GM21360 (cell line): ENCODE measurements at regions not wholly inside any gene's neighbourhood (a gene's known extent, or its start where the extent isn't known, plus 50 kb on each side); places are given as distances from the start of the nearest gene placed in this dataset.

ENCODE experiments used
- ATAC-seq: cut with Tn5 transposase; IDR thresholded peaks from one replicate; pipeline ENCODE4 v1.9.1; 2021; ENCODE audit warnings: mild to moderate bottlenecking, moderate library complexity; ENCODE audit not compliant: unreplicated experiment

DNA sequence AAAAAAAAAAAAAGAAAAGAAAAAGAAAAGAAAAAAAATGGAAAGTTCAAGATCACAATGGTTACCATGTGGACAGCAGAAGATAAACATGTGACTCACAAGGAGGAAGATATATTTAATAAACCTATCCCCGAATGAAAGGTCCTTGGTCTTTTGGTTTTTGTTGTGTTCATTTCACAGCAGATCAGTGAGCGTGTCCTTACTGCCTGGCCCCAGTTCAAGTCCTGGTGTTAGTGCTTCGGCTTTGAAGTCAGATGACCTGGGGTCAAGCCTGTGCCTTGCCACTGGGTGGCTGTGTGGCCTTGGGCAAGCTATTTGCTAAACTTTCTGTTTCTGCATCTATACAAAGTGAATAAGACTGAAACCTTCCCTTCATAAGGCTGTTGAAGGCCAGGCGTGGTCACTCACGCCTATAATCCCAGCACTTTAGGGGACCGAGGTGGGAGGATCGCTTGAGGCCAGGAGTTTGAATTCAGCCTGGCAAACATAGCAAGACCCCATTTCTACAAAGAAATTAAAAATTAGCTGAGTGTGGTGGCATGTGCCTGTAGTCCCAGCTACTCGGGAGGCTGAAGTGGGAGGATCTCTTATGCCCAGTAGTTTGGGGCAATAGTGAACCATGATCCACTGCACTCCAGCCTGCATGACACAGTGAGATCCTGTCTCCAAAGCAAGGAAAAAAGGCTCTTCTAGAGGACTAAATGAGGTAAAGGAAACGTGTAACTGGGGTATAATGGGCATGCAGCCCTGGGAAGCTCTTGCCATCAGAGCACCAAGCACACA, 94.5 kb upstream of the SPATA31D4 start:
- ATAC-seq, result no peak

DNA sequence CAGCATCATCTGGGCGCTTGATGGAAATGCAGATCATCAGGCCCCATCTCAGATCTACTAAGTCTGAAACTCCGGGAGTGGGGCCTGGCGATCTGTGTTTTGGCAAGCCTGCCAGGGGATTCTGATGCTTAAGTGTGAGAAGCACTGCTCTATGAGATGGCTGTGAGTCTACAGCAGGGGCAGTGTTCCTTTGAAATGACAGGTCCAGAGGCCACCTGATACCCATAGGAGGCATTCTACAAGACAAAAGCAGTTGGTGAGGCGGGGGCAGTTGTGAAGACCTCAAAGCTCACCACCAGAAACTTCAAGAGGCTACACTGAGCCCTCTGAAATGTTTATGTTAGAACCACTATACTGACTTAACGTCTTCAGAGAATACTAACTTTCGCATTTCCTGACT, 86.9 kb upstream of the SPATA31D4 start:
- no peak for ATAC-seq

DNA sequence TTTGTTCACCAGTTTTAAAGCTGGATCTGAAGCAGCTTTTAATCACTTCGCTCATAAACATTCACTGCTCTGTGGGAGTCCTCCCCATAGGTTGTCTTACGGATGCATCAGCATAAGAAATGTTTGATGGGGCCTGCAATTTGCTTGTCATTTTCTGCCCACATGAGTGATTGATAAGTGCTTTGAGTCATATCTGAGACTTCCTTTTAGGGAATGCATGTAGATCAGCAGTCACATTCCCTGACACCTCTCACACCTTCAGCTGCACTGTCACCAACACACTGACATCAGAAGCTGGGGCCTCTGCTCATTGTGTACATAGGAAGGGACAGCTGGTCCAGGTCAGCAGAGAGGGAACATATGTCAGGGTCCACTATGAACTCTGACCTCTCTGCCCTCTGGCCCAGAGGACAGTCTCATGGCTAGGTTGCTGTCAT, 84.1 kb upstream of the SPATA31D4 start:
- no peak for ATAC-seq

DNA sequence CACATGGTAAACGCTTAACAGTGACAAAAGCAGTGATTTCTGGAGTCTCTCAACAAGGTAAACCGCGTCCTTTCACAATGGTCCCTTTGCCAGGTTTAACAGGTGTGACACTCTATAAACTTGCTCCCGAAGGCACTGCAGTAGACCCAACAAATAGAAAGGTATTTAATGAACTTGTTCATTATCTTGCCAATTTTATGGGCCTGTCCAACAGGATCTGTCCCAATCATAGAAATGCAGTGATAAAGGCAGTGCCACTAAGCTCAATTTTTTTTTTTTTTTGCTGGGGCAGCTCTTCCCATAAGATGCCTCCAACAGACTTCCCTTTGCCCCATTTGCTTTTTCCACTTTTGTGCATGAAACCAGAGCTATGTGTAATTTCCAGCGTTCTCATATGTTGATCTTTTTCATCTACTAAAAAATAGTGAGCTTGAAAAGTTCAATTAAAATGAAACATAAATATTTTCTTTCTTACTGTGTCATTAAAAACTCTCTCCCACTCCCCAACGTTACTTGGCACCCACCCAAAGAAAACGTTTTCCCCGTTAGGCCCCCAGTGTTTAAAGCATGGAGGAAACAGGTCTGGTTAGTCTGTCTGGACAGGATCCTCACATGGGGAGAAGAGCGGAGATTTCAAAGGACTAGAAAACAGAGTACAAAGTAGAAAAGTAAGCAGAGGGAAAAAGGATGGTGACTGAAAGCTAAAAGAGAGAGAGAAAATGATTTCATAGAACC, 80.9 kb upstream of the SPATA31D4 start:
- no peak for ATAC-seq

DNA sequence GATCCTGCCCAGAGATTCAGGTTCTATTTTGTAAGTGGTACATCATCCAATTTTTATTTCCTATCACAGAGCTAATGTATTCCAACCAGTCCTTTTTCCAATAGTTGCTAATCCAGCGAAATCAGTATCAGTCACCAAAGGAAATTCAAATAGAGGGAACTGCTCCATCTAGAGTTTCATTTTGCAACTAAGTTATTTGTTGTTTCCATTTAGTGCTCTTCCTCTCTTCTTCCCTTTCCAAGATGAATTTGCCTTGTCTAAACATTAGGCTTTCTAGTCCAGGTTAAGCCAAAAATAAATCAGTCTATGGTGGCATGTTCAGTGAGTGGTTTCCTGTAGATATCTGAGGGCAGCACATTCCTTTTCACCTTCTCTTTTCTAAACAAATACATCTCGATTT, 79.8 kb upstream of the SPATA31D4 start:
- ATAC-seq, result no peak

DNA sequence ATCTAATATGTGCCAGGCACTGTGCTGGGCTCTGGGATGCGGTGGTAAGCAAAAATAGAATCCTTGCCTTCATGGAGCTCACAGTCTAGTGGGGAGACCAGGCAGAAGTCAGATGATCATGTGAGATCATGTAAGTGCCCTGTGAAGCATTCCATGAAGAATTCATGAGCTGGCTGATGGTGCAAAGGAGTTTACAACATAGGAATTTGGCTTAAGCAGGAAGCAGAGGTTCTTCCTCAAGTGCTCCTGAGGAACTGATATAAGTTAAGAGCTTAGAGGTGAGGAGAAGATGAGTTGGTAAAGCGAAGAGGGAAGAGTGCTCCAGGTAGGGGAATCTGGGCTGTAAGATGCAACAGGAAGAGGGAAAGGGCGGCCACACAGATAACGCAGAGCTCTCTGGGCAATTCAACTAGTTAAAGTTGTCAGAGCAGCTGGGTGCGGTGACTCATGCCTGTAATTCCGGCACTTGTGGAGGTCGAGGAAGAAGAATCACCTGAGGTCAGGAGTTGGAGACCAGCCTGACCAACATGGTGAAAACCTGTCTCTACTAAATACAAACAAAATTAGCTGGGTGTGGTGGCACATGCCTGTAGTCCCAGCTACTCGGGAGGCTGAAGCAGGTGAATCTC, 78.5 kb upstream of the SPATA31D4 start:
- ATAC-seq, result no peak

DNA sequence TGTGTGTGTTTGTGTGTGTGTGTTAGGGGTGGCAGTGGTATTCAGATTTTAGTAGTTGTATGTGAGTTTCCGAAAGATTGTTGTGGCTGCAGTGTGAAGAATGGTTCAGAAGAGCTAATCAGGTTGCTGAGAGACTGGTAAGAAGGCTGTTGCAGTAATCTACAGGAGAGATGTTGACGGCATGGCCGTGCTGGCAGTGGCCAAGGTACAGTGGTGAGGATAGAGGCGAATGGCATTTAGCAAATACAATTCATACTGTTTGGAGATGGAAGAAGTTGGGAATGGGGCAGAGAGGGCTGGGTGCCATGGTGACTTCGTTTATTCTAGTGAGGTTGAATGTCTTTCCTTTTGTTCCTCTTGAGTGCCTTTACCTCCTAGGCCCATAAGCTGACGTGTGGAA, 77.5 kb upstream of the SPATA31D4 start:
- no peak for ATAC-seq

DNA sequence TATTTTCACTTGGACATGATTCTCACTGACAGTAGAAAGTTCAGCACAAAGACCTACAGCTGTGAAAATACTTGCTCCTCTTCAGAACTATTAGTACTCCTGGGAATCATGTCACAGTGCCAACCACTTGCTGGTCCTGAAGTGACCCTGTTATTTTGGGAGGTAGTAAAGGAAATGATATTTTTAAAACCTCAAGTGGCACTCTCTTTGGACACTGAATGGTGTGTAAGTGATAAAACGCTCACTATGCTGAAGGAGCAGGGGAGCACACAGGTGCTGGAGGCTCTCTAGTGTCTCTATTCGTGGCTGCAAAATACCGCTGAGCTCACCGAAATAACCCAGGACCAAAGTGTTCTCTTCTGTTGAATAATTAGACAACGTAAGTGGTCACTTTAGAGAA, 76.9 kb upstream of the SPATA31D4 start:
- no peak for ATAC-seq

DNA sequence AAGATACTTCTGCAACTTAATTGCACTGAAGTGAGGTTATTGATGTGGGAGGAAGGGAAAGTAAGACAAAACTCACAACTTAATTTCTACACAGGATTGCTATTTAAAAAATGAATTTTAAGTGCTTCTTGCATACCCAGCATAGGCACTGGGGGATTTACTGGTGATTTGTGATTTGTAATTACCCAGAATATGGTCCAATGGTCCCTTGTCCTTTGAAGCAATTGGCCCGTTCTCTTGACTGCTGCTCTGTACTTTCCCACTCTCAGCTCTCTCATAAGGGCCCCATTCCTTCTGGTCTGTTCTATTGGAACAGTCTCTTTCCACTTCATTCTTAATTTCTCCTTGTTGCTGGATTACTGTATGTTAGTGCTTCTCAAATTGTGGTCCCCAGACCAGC, 75.4 kb upstream of the SPATA31D4 start:
- no peak for ATAC-seq

DNA sequence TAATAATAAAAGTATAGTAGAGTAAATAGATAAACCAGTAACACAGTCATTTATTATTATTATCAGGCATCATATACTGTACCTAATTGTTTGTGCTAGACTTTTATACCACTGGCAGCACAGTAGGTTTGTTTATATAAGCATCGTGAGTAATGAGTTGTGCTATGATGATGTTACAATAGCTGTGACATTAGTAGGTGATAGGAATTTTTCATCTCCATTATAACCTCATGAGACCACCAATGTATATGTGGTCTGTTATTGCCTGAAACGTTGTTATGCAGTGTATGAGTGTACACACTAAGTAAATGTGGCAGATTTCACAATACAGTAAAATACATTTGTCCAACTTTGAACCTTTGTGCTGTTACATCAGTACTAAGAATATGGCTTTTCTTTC, 72.7 kb upstream of the SPATA31D4 start:
- no peak for ATAC-seq

DNA sequence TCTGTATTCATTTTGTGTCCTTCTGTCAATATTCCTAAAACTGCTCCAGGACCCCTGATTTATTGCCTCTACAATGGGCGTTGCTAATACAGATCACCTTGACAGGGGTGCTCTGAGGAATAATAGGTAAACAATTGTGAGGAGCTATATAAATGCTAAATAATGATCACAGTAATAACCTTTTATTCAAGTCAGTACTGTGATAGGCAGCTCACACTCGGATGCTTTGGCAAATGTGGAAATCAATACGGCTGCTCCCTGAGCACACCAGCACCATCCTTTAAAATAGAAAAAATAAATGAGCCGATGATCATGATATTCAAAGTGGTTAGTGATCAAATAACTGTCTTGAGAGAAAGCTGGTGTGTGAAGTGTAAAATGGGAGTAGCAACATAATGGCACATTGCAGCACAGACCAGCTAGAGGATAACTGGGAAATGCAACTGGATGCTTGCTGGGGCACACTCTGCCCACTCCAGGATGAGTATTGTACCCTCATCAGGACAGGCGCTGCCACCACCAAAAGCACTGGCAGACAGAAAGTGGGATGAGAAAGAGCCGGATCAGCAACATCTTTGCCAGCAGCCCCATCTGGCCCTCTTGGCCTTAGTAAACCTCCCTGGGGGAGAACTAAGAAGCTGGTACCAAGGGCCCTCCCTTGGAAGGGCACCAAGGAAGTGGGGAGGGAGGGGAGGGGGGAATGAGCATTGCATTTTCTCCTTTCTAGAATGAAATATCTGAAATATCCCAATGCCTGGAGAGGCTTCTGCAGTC, 69.4 kb upstream of the SPATA31D4 start:
- no peak for ATAC-seq

DNA sequence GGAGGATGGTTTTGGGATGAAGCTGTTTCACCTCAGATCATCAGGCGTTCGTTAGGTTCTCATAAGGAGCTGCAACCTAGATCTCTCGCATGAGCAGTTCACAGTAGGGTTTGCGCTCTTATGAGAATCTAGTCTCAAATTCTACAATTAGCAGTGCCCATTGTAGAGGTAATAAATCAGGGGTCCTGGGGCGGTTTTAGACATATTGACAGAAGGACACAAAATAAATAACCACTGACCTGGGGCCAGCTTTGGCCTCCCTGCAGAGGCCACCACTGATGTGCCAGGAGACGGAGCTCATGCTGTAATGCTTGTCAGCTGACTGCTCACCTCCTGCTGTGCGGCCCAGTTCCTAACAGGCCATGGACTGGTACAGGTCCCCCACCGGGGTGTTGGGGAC, 67.6 kb upstream of the SPATA31D4 start:
- no peak for ATAC-seq

DNA sequence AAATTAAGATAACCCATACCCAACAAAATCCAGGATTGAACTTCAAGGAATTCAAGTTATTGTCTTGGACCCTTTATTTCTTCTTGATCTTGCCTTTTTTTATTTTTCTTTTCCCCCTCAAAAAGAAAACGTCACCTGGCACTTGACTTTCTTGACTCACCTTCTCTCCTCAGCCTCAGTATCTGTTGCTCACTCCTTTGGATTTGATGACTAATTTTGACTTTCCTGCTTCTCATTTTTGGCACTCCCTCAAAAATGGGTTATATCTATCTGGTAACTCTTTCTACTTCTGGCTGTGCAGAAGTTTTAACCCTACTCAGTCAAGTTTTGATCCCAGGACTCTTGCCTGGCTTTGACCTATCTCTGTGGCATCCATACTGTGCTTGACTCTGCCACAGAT, 66.6 kb upstream of the SPATA31D4 start:
- ATAC-seq, result no peak

DNA sequence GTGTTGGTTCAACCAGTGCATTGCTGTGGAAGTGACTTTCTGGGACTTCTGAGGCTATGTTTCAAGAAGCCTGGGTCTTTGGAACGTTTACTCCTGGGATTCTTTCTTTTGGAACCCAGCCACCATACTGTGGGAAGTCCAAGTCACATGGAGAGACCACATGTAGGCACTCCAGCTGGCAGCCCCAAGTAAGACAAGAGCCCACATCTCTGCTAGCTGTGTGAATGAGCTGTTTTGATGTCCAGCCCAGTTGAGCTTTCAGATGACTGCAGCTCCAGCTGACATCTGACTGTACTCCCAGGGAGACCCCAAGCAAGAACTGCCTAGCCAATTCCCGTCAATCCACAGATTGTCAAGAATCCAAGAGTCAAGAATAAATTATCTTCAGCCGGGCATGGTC, 60.1 kb upstream of the SPATA31D4 start:
- ATAC-seq, result no peak

DNA sequence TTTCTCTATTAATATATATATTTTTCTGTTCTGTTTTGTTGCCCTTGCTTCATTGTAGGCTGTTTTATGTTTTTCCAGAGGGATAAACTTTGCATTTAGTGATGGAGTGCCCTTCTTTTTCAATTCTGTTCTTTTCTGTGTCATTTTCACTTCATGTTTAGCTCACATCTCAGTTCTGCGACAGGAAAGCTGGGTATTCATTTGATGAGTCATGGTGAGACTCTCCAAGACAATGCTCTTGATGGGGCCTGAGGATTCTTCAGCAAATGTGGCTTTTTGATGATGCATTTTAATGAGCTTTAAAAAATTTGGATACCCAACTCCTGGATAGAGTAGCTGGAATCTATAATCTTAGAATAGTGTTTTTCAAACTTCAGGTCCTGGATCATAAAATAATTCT, 56.5 kb upstream of the SPATA31D4 start:
- no peak for ATAC-seq

DNA sequence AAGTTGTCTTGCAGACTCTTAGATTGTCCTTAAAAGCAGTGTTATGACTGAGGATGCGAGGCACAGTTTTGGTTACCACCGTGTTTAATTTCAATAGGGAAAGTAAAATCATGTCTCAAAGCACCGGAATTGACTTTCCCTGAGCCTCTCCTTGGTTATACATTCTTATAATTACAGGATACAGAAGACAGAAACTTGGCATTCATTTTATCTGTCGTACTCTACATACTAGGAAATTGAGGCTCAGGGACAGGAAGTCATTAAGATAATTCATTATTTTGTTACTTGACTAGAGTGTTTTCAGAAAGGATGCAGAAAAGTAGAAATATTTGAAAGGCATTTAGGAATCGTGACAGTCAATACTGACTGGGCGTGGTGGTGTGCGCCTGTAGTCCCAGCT, 54.0 kb upstream of the SPATA31D4 start:
- ATAC-seq, result no peak

DNA sequence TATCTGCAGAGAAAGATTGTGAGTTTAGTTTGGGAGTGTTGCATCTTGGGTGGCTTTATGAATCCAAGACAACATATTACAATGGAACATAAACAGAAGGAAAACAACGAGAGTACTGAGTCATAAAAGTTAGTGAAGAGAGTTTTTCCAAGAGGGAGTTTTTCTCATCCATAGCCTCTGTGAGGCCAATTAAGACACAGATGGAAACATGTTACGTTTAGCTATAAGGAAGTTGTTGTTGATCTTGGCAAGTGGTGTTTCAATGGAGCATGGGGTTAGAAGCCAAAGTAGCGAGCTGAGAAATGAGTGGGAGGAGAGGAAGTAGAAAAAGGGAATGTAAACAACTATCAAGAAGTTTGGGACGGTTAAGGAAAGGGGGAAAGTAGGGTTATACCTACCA, 53.3 kb upstream of the SPATA31D4 start:
- ATAC-seq, result no peak

DNA sequence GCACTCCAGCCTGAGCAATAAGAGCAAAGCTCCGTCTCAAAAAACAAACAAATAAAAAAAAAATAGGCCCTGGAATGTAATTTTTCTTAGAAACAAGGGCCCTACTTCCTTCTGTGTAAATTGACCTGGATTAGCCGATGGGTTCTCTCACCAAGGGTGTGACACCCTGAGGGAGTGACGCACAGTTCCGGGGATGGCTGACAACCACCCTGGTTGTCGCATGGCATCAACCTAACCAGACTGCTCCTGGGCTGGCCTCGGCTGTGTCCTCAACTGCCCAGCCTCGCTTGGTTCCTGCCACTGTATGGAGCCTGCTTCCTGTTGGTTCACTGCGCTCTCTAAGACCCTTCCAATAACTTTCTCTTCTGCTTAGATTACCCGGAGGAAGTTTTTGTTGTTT, 51.2 kb upstream of the SPATA31D4 start:
- no peak for ATAC-seq
